GM19328 (cell line): ENCODE measurements at regions not wholly inside any gene's neighbourhood (a gene's known extent, or its start where the extent isn't known, plus 50 kb on each side); places are given as distances from the start of the nearest gene placed in this dataset.

Experiments
- ATAC-seq: cut with Tn5 transposase; IDR thresholded peaks from one replicate; pipeline ENCODE4 v1.9.1; 2021; ENCODE audit warnings: mild to moderate bottlenecking, moderate library complexity; ENCODE audit not compliant: unreplicated experiment

- ATAC-seq, result no peak
Observed at GRCh38 chr1:87673309-87673708, 344.6 kb downstream of the LMO4 start.

GRCh38 chr1:87673748-87674147, 345.1 kb downstream of the LMO4 start:
- no peak for ATAC-seq

- ATAC-seq, result no peak
Observed at GRCh38 chr1:87674791-87675190, 346.1 kb downstream of the LMO4 start.

GRCh38 chr1:87678266-87678665, 349.6 kb downstream of the LMO4 start:
- no peak for ATAC-seq

GRCh38 chr1:87682565-87682964, 353.9 kb downstream of the LMO4 start:
- ATAC-seq, result no peak

GRCh38 chr1:87683196-87683956, 354.7 kb downstream of the LMO4 start:
- no peak for ATAC-seq

- no peak for ATAC-seq
Observed at GRCh38 chr1:87684194-87684593, 355.5 kb downstream of the LMO4 start.

- ATAC-seq, result no peak
Observed at GRCh38 chr1:87684713-87685205, 356.1 kb downstream of the LMO4 start.

GRCh38 chr1:87685311-87686135, 356.8 kb downstream of the LMO4 start:
- ATAC-seq, result no peak

GRCh38 chr1:87686136-87686495, 357.4 kb downstream of the LMO4 start:
- no peak for ATAC-seq

- ATAC-seq, result no peak
Observed at GRCh38 chr1:87686671-87687070, 358.0 kb downstream of the LMO4 start.

- no peak for ATAC-seq
Observed at GRCh38 chr1:87688136-87688535, 359.5 kb downstream of the LMO4 start.

- no peak for ATAC-seq
Observed at GRCh38 chr1:87689487-87689886, 360.8 kb downstream of the LMO4 start.

- no peak for ATAC-seq
Observed at GRCh38 chr1:87696483-87696882, 367.8 kb downstream of the LMO4 start.

GRCh38 chr1:87702455-87702854, 373.8 kb downstream of the LMO4 start:
- no peak for ATAC-seq

GRCh38 chr1:87705233-87705632, 376.6 kb downstream of the LMO4 start:
- no peak for ATAC-seq

- no peak for ATAC-seq
Observed at GRCh38 chr1:87706203-87706602, 377.5 kb downstream of the LMO4 start.

- ATAC-seq, result no peak
Observed at GRCh38 chr1:87706779-87707228, 378.1 kb downstream of the LMO4 start.

GRCh38 chr1:87707411-87707810, 378.7 kb downstream of the LMO4 start:
- no peak for ATAC-seq

- ATAC-seq, result no peak
Observed at GRCh38 chr1:87712261-87713010, 383.8 kb downstream of the LMO4 start.

- ATAC-seq, result no peak
Observed at GRCh38 chr1:87714278-87714677, 385.6 kb downstream of the LMO4 start.
